SJSA1 (cell line): ENCODE measurements at regions not wholly inside any gene's neighbourhood (a gene's known extent, or its start where the extent isn't known, plus 50 kb on each side); places are given as distances from the start of the nearest gene placed in this dataset.

Source experiments
- DNase-seq, 2 experiments: peaks; one replicate each; pipeline ENCODE4 v3.0.0-alpha.2; 2015 to 2020; ENCODE audit warnings: low spot score in 2 of 2, low read depth in 1 of 2
- H3K27ac ChIP-seq: fragments of 250-450 bp; sonication (Bioruptor Pico); 2 replicates; pipeline ENCODE4 v1.5.1; 2020; ENCODE audit warnings: mild to moderate bottlenecking, moderate library complexity
- H3K27me3 ChIP-seq: fragments of 250-450 bp; sonication (Bioruptor Pico); replicated peaks from 2 replicates; pipeline ENCODE4 v1.5.1; 2020; ENCODE audit warnings: mild to moderate bottlenecking, moderate library complexity
- H3K36me3 ChIP-seq: fragments of 250-450 bp; sonication (Bioruptor Pico); 2 replicates; pipeline ENCODE4 v1.5.1; 2020; ENCODE audit warnings: mild to moderate bottlenecking
- H3K4me1 ChIP-seq: fragments of 250-450 bp; sonication (Bioruptor Pico); replicated peaks from 2 replicates; pipeline ENCODE4 v1.6.1; 2021; ENCODE audit warnings: mild to moderate bottlenecking
- H3K4me3 ChIP-seq: fragments of 250-450 bp; sonication (Bioruptor Pico); 2 replicates; pipeline ENCODE4 v1.5.1; 2020; ENCODE audit warnings: mild to moderate bottlenecking
- H3K9me3 ChIP-seq: fragments of 250-450 bp; sonication (Bioruptor Pico); replicated peaks from 2 replicates; pipeline ENCODE4 v1.5.1; 2020; ENCODE audit warnings: mild to moderate bottlenecking

GRCh38 chr7:21238400-21239116, 189.3 kb upstream of the SP4 start:
- H3K36me3 ChIP-seq, result no peaks in the 10 kb centered on the region
- H3K9me3 ChIP-seq, result no peaks in the 10 kb centered on the region
- no peak overlapping the region for H3K27ac ChIP-seq
- no peak for DNase-seq
- no peaks in the 10 kb centered on the region for H3K4me1 ChIP-seq
- H3K27me3 ChIP-seq, result peaks cover 13% of the 10 kb centered on the region; the same call in 1 of the 2 replicates
- H3K4me3 ChIP-seq, result no peak overlapping the region

GRCh38 chr7:21243265-21243664, 184.6 kb upstream of the SP4 start:
- Histone ChIP-seq H3K27ac (no peak overlapping the region), H3K4me1 (no peaks in the 10 kb centered on the region), H3K9me3 (no peaks in the 10 kb centered on the region), H3K4me3 (no peak overlapping the region), H3K27me3 (peaks cover 15% of the 10 kb centered on the region; the same call in 1 of the 2 replicates), H3K36me3 (no peaks in the 10 kb centered on the region)
- DNase-seq, result no peak

GRCh38 chr7:21251151-21251800, 176.6 kb upstream of the SP4 start:
- H3K4me1 ChIP-seq, result no peaks in the 10 kb centered on the region
- DNase-seq, result no peak

GRCh38 chr7:21253740-21254687, 173.9 kb upstream of the SP4 start:
- H3K4me1 ChIP-seq, result no peaks in the 10 kb centered on the region
- no peaks in the 10 kb centered on the region for H3K36me3 ChIP-seq
- peak; percentile 27 to 46 for DNase-seq
- H3K27ac ChIP-seq, result no peak overlapping the region
- no peak overlapping the region for H3K4me3 ChIP-seq
- no peaks in the 10 kb centered on the region for H3K9me3 ChIP-seq
- H3K27me3 ChIP-seq, result peaks cover 49% of the 10 kb centered on the region

More at GRCh38 chr7:21251151-21251800, 176.6 kb upstream of the SP4 start:
- Histone ChIP-seq H3K27me3 (peaks cover 49% of the 10 kb centered on the region), H3K4me3 (no peak overlapping the region), H3K36me3 (no peaks in the 10 kb centered on the region), H3K27ac (no peak overlapping the region), H3K9me3 (no peaks in the 10 kb centered on the region)

- no peak overlapping the region for H3K4me3 ChIP-seq
- H3K36me3 ChIP-seq, result no peaks in the 10 kb centered on the region
- no peak overlapping the region for H3K27ac ChIP-seq
- H3K27me3 ChIP-seq, result peaks cover 36% of the 10 kb centered on the region
- H3K9me3 ChIP-seq, result no peaks in the 10 kb centered on the region
- H3K4me1 ChIP-seq, result no peaks in the 10 kb centered on the region
- peak in 1 of 2 experiments; percentile 3 for DNase-seq
Measured at GRCh38 chr7:21256310-21256877, 171.5 kb upstream of the SP4 start.

GRCh38 chr7:21260939-21261338, 166.9 kb upstream of the SP4 start:
- Histone ChIP-seq H3K36me3 (no peaks in the 10 kb centered on the region), H3K9me3 (no peaks in the 10 kb centered on the region), H3K4me3 (no peak overlapping the region), H3K4me1 (no peaks in the 10 kb centered on the region), H3K27me3 (peaks cover 9% of the 10 kb centered on the region), H3K27ac (no peak overlapping the region)
- no peak for DNase-seq

GRCh38 chr7:21261627-21262594, 166.0 kb upstream of the SP4 start:
- Histone ChIP-seq H3K4me1 (no peaks in the 10 kb centered on the region), H3K9me3 (no peaks in the 10 kb centered on the region), H3K36me3 (no peaks in the 10 kb centered on the region), H3K4me3 (no peak overlapping the region), H3K27ac (no peak overlapping the region), H3K27me3 (peaks cover 6% of the 10 kb centered on the region)
- DNase-seq, result peak; percentile 22 to 42

- Histone ChIP-seq H3K9me3 (no peaks in the 10 kb centered on the region), H3K4me3 (no peak overlapping the region), H3K27me3 (peaks cover 6% of the 10 kb centered on the region; the same call in 1 of the 2 replicates), H3K36me3 (no peaks in the 10 kb centered on the region), H3K27ac (no peak overlapping the region), H3K4me1 (no peaks in the 10 kb centered on the region)
- no peak for DNase-seq
Measured at GRCh38 chr7:21269021-21269420, 158.9 kb upstream of the SP4 start.

GRCh38 chr7:21276471-21277035, 151.3 kb upstream of the SP4 start:
- DNase-seq, result no peak
- H3K4me1 ChIP-seq, result no peaks in the 10 kb centered on the region

GRCh38 chr7:21278944-21279343, 148.9 kb upstream of the SP4 start:
- Histone ChIP-seq H3K4me1 (no peaks in the 10 kb centered on the region), H3K27me3 (no peaks in the 10 kb centered on the region; the same call in 1 of the 2 replicates), H3K4me3 (no peak overlapping the region), H3K36me3 (no peaks in the 10 kb centered on the region), H3K9me3 (no peaks in the 10 kb centered on the region), H3K27ac (no peak overlapping the region)
- DNase-seq, result no peak

More at GRCh38 chr7:21276471-21277035, 151.3 kb upstream of the SP4 start:
- Histone ChIP-seq H3K27me3 (no peaks in the 10 kb centered on the region; the same call in 1 of the 2 replicates), H3K4me3 (no peak overlapping the region), H3K27ac (no peak overlapping the region), H3K36me3 (no peaks in the 10 kb centered on the region), H3K9me3 (no peaks in the 10 kb centered on the region)

- no peak overlapping the region for H3K4me3 ChIP-seq
- no peaks in the 10 kb centered on the region for H3K27me3 ChIP-seq
- no peaks in the 10 kb centered on the region for H3K36me3 ChIP-seq
- no peaks in the 10 kb centered on the region for H3K9me3 ChIP-seq
- no peaks in the 10 kb centered on the region for H3K4me1 ChIP-seq
- no peak overlapping the region for H3K27ac ChIP-seq
- no peak for DNase-seq
Measured at GRCh38 chr7:21281193-21281592, 146.7 kb upstream of the SP4 start.

GRCh38 chr7:21293771-21294170, 134.1 kb upstream of the SP4 start:
- H3K4me3 ChIP-seq, result no peak overlapping the region
- no peak for DNase-seq
- H3K4me1 ChIP-seq, result no peaks in the 10 kb centered on the region
- H3K36me3 ChIP-seq, result no peaks in the 10 kb centered on the region
- H3K27me3 ChIP-seq, result no peaks in the 10 kb centered on the region
- no peaks in the 10 kb centered on the region for H3K9me3 ChIP-seq
- no peak overlapping the region for H3K27ac ChIP-seq
